Stimulated activated CD8-positive, alpha-beta memory T cell treated with anti-CD3 and anti-CD28 coated beads, Interleukin-15, amount 100 ng/mL, for 1 hour (primary cell): ENCODE measurements at regions not wholly inside any gene's neighbourhood (a gene's known extent, or its start where the extent isn't known, plus 50 kb on each side); places are given as distances from the start of the nearest gene placed in this dataset.
A peak's percentile ranks its signal among the peaks of the same experiment; 100 is the strongest.

ENCODE experiments used
- DNase-seq: peaks from one replicate; pipeline ENCODE4 v3.0.0-alpha.2; 2020; ENCODE audit warnings: low read depth

GRCh38 chr12:67147030-67147429 is 122.1 kb upstream of the CAND1 start:
- DNase-seq: no peak

DNA sequence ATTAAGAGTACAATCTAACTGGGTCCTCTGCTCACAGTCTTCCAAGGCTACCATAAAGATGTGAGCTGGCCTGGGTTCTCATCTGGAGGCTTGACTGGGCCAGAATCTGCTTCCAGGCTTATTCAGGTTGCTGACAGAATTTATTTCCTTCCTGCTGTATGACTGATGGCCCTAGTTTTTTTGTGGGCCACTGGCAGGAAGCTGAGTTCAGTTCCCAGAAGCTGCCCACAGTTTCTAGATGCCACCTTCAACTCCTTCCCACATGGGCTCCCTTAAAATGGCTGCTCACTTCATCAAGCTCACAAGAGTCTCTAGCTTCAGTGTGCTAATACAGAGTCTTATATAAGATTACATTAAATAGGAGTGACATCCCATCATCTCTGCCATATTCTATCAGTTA is 121.7 kb upstream of the CAND1 start:
- DNase-seq: no peak

DNA sequence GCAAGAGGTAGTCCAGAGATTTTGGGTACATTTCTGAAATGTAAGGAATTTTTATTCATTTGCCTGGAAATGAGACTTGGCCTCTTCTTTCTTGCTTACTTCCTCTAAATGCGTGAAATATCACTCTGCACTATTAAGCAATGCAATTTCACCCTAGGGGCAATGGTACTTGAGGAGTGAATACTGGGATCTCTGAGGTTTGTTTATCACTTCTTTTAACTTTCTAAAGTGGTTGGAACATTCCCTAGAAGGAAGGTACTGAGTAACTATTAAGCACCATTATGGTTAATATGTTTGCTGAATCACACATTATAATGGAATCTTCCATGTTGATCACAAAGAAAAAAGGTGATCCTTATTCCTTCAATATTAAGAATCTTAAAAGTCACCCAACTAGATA is 120.9 kb upstream of the CAND1 start:
- no peak for DNase-seq

DNA sequence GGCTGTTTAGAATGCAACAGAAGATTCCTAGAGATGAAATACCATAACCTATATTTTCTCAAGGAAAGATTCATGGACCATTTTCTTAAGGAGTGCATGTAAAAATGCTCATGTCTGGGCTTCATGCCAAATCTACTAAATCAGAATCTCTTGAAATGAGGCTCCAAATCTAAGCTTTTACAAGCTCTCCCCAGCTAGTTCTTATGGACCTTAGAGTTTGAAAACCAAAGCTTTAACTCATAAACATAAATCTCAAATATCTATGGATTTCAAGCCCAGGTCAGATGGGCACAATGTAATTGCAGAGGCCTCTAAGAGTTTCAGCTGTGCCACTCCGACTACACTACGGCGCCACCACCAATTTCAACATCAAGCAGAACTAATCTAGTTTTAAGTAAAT is 117.3 kb upstream of the CAND1 start:
- DNase-seq: no peak

GRCh38 chr12:67152451-67152850 is 116.7 kb upstream of the CAND1 start:
- no peak for DNase-seq

GRCh38 chr12:67154901-67155300 is 114.3 kb upstream of the CAND1 start:
- no peak for DNase-seq

DNA sequence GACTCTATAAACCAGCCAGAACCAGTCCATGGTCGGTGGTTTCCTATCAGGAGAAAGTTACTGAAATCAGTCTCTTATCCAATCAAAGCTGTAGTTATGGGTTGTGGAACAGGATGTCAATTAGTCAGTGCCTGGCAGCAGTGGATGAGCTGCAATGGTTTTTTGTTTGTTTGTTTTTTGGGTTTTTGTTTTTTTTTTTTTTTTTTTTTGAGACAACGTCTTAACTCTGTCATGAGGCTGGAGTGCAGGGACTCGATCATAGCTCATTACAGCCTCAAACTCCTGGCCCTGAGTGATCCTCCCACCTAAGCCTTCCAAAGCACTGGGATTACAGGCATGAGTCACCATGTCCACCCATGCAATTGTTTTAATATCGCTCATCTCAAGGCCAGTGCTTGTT is 113.3 kb upstream of the CAND1 start:
- no peak for DNase-seq

GRCh38 chr12:67161322-67161918 is 107.7 kb upstream of the CAND1 start:
- DNase-seq: peak; percentile 3

DNA sequence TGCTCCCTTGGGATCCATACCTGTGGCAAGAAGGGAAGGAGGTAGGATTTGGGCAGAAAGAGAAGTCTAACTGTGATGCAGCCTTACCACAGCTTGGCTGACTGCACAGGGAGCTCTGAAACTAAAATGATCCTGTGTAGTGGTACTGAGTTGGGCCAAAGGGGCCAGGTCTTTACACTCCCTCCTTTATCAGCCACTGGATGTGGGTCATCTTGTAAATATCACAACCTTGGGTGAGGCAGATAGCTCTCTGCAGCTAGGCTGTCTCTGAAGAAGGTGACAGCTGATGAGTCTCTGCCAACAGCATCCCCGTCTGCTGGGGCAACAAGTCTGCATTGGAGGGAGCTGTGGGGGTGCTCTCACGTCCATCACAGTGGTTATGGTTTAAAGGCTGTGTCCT is 95.9 kb upstream of the CAND1 start:
- DNase-seq: no peak

DNA sequence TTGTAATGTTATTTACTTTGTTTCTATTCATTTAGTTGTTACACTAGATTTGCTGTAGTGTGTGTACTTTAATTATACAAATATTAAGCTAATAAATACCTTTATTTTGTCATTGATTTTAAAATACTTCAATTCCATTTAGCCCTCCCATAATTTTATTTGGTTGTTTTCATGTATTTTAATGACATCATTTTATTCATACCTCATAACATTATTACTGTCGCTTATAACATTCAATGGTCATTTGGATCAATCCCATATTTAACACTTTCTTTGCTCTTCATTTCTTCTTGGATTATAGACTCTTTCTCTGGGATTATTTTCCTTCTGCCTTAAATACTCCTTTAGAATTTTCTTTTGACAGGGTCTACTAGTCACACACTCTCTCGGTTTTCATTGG is 86.6 kb upstream of the CAND1 start:
- DNase-seq: no peak

DNA sequence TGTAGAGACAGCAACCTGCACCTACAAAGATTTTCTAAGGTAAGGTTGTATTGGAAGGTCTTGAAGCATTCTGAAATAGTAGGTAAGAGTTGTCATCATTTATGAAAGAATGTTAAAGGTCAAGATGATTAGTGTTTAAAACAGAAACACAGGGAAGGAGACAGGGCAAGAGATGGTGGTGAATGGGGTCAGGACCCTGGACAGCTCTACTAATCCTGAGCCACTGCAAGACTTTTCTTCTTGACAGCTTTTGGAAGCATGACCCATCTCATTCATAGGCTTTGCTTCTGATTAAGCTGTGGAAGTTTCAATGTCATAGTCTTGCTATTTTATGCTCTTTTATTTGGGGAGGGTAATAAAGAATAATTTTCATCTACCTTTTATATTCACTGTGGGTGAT is 75.5 kb upstream of the CAND1 start:
- no peak for DNase-seq

- DNase-seq: no peak
Observed at GRCh38 chr12:67200386-67200785, 68.8 kb upstream of the CAND1 start.

GRCh38 chr12:67202011-67202677 is 67.0 kb upstream of the CAND1 start:
- DNase-seq: no peak

GRCh38 chr12:67202678-67203012 is 66.5 kb upstream of the CAND1 start:
- no peak for DNase-seq

DNA sequence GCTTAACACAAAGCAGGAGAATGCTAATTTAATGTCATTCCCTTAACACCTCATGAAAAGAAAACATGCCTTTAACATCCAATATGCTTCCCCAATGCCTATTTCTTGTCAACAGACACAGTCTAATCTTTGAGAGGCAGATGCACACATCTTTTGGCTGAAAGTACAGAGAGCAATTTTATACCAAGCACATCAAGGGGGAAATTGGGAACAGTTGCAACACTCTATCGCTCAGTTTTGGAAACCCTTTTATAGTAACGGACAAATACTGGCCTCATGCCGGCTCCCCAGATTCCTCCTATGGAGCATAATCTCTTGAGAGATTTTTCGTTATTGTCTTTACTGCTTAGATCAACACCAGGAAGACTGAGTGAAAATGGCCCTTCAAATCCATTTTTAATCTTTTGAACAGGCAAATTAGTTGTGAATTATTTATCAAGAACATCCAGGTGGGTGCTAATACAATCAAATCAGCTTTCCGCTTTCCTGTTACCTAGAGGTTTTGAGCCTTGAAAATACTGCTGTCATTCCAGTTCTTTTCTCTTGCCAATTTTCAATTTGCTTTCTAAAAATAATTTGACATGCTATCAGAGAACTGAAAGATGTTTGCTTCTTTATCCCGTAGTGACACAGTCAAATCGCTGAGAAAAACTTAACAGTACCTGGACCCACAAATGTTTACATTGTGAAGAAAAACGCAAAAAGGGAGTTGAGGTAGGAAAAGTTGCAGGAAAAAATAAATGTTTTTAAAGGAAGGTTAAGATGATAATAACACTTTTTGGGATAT is 60.7 kb upstream of the CAND1 start:
- no peak for DNase-seq

DNA sequence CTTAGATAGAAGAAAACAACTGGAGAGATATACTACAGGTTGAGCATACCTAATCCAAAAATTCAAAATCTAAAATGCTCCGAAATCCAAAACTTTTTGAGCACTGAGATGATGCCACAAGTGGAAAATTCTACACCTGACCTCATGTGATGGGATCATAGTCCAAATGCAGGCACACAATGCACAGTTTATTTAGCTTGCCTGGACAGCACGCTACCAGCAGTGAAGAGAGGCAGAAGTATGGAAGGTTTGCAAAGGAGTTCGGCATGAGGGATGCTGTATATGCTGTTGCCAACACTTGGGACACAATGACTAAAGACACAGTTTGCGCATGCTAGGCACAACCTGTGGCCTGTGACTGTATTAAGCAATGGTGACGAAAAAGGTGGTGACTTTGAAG is 58.1 kb upstream of the CAND1 start:
- DNase-seq: no peak

GRCh38 chr12:67211494-67211893 is 57.7 kb upstream of the CAND1 start:
- DNase-seq: no peak

DNA sequence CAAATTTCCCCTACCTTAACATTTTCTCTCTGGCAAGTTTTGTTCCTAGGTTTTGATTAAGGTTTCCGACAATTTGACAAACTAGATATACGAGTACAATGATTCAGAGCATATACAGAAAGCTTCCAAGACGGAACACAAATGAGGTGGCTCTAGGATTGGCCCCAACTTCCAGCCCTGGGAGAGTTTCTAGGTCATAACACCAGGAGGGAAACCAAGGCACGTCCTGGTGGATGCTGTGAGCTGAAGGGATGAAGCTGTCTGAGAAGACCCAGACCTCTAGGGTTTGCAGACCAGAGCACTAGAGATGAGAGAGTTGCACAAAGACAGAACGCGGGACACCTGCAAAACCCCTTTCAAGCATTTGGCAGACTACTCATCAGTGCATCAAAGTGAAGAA is 51.5 kb upstream of the CAND1 start:
- no peak for DNase-seq
